Activated CD8-positive, alpha-beta T cell treated with anti-CD3 and anti-CD28 coated beads for 36 hours (primary cell): ENCODE measurements at regions not wholly inside any gene's neighbourhood (a gene's known extent, or its start where the extent isn't known, plus 50 kb on each side); places are given as distances from the start of the nearest gene placed in this dataset.
"Not testable (repeated sequence)": the region's sequence is repeated elsewhere in the genome, so short reads cannot be mapped to it uniquely, and the experiment has no call there.

Experiments
- ATAC-seq: fragments of 200-7000 bp; cut with Tn5 transposase; one replicate; pipeline ENCODE4 v1.10.0; 2021; ENCODE audit warnings: mild to moderate bottlenecking, moderate library complexity
- CTCF ChIA-PET: fragments of 350-600 bp; sonication (Branson Sonifier 250); formaldehyde crosslinking; loops from one replicate; lab custom pipeline; 2021; ENCODE audit warnings: antibody characterized with exemption; lab: Charles Lee
- POLR2A ChIA-PET: fragments of 350-600 bp; sonication (Branson Sonifier 250); formaldehyde crosslinking; loops from one replicate; lab custom pipeline; 2021; ENCODE audit warnings: antibody characterized with exemption; lab: Charles Lee
- DNase-seq: peaks from one replicate; pipeline ENCODE4 v3.0.0-alpha.2; 2020
- H3K27ac Mint-ChIP-seq: one replicate; pipeline ENCODE4 v1.8.0; 2021; ENCODE audit warnings: mild to moderate bottlenecking, mixed read lengths
- H3K27me3 Mint-ChIP-seq: one replicate; pipeline ENCODE4 v1.8.0; 2021; ENCODE audit warnings: mixed read lengths
- H3K36me3 Mint-ChIP-seq: one replicate; pipeline ENCODE4 v1.8.0; 2021; ENCODE audit warnings: low read depth, mixed read lengths
- H3K4me1 Mint-ChIP-seq: one replicate; pipeline ENCODE4 v1.8.0; 2021; ENCODE audit warnings: low read depth, mixed read lengths
- H3K4me3 Mint-ChIP-seq: one replicate; pipeline ENCODE4 v1.8.0; 2021; ENCODE audit warnings: mild to moderate bottlenecking, moderate library complexity, mixed read lengths
- H3K9me3 Mint-ChIP-seq: one replicate; pipeline ENCODE4 v1.8.0; 2021; ENCODE audit warnings: mixed read lengths
- intact Hi-C: fragments of 100-400 bp; cut with micrococcal nuclease; formaldehyde crosslinking; loops from one replicate; pipeline ENCODE4 v1.10.0; 2022
- TF ChIP-seq, protein P1 (sequence below): fragments of 200-600 bp; IDR thresholded peaks from one replicate; pipeline ENCODE4 v1.8.0; 2022; ENCODE audit warnings: antibody characterized with exemption, mild to moderate bottlenecking

DNA sequence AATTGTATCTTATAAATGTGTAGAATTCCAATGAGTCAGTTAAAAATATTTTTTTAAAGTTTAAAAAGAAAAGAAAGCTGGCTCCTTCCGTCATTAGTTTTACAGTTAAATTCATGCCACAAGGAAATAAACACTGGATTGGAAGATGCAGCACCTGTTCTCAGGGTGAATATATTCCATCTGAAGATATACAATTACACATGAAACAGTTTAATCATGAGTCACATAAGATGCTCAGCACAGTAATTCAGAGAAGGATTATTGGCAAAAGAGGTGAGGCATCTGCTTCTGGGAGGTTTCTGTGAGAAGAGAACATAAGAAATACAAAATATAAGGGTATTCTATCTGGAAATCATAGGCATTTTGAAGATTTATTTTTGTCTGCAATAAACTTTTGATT lies 376.5 kb upstream of the SORCS1 start:
- ATAC-seq = no peak
- H3K4me1 Mint-ChIP-seq = no peaks in the 10 kb centered on the region

DNA sequence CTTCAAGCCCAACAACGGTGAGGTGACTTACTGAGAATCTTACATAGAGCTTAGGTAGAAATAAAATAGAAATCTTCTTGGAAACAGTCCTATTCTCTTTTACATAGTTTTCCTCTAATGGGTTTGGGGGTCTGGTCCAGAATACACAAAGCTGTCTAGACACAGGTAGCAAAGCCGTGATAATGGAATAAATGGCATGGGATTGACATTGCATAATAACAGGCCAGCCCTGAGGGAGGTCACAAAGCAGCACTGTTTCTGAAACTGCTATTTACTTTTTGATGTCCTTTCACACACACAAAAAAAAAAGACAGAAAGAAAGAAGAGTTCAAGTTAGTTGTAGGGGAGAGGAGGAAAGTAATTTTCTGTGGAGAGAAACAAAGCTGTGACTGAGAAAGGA lies 364.8 kb upstream of the SORCS1 start:
- DNase-seq (no peak), ATAC-seq (no peak)
- H3K27me3 Mint-ChIP-seq = no peaks in the 10 kb centered on the region
- H3K4me3 Mint-ChIP-seq = no peak overlapping the region
- intact Hi-C loops = no loop called here
- ChIA-PET POLR2A (no interaction called here), CTCF (no interaction called here)
- no peaks in the 10 kb centered on the region for H3K4me1 Mint-ChIP-seq
- H3K27ac Mint-ChIP-seq = no peak overlapping the region
- TF ChIP-seq, protein P1, sequence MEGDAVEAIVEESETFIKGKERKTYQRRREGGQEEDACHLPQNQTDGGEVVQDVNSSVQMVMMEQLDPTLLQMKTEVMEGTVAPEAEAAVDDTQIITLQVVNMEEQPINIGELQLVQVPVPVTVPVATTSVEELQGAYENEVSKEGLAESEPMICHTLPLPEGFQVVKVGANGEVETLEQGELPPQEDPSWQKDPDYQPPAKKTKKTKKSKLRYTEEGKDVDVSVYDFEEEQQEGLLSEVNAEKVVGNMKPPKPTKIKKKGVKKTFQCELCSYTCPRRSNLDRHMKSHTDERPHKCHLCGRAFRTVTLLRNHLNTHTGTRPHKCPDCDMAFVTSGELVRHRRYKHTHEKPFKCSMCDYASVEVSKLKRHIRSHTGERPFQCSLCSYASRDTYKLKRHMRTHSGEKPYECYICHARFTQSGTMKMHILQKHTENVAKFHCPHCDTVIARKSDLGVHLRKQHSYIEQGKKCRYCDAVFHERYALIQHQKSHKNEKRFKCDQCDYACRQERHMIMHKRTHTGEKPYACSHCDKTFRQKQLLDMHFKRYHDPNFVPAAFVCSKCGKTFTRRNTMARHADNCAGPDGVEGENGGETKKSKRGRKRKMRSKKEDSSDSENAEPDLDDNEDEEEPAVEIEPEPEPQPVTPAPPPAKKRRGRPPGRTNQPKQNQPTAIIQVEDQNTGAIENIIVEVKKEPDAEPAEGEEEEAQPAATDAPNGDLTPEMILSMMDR = no peak
- H3K9me3 Mint-ChIP-seq = peaks cover 6% of the 10 kb centered on the region
- H3K36me3 Mint-ChIP-seq = no peaks in the 10 kb centered on the region

More for the DNA sequence above, 376.5 kb upstream of the SORCS1 start:
- no peaks in the 10 kb centered on the region for H3K36me3 Mint-ChIP-seq
- POLR2A ChIA-PET = no interaction called here
- no peak for DNase-seq
- TF ChIP-seq, protein P1 = no peak
- no peak overlapping the region for H3K27ac Mint-ChIP-seq
- H3K4me3 Mint-ChIP-seq = no peak overlapping the region
- no peaks in the 10 kb centered on the region for H3K27me3 Mint-ChIP-seq
- peaks cover 6% of the 10 kb centered on the region for H3K9me3 Mint-ChIP-seq
- CTCF ChIA-PET = interaction anchor here (1.0 kb wide), 1 partner anchor 10 kb away, joined by 4 read pairs; no protein-coding TSS in a partner anchor
- intact Hi-C loops = no loop called here

GRCh38 chr10:107520348-107520747 lies 355.8 kb upstream of the SORCS1 start:
- ATAC-seq = no peak
- H3K27me3 Mint-ChIP-seq = no peaks in the 10 kb centered on the region
- peaks cover 2% of the 10 kb centered on the region for H3K9me3 Mint-ChIP-seq
- CTCF ChIA-PET = no interaction called here
- no peaks in the 10 kb centered on the region for H3K4me1 Mint-ChIP-seq
- H3K27ac Mint-ChIP-seq = no peak overlapping the region
- H3K4me3 Mint-ChIP-seq = no peak overlapping the region
- POLR2A ChIA-PET = no interaction called here
- DNase-seq = no peak
- TF ChIP-seq, protein P1 = no peak
- intact Hi-C loops = no loop called here
- no peaks in the 10 kb centered on the region for H3K36me3 Mint-ChIP-seq

DNA sequence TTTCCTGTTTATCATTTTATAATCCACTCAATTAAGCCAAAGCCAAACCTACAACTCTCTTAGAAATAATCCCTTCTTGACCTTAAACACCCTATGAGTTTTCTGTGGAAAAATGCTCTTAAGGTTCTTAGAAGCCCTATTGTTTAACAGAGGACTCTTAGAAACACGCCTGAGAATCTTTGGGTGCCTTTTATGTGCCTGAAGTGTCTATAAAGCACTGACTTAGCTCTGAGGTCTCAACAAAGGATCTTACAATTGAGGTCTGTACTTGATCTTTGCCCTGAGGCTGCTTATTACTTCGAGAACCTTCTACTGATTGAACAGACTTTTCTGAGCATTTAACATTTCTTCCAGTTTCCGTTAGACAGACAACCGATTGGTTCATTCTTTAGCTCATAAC lies 353.3 kb upstream of the SORCS1 start:
- CTCF ChIA-PET = no interaction called here
- peaks cover 3% of the 10 kb centered on the region for H3K9me3 Mint-ChIP-seq

DNA sequence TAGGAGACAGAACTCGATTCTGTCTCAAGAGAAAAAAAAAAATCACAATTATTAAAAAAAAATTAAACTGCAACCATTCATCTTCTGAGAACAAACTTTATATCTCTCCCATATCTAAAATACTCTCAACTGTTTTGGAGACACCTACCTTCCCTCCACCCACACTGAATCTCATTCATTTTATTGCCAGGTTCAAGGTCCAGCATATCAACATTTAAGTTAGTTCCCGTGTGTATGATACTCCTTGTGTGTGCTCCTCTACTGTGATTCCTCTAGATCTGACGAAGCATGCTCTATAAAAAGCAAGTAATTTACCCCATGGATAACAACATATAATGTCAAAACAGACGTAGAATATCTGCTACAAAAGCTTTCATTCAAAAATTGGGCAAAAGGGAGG lies 351.8 kb upstream of the SORCS1 start:
- TF ChIP-seq, protein P1 = no peak
- intact Hi-C loops = no loop called here
- DNase-seq (no peak), ATAC-seq (no peak)
- Mint-ChIP-seq H3K36me3 (no peaks in the 10 kb centered on the region), H3K4me1 (no peaks in the 10 kb centered on the region), H3K4me3 (no peak overlapping the region), H3K27ac (no peak overlapping the region), H3K9me3 (peaks cover 3% of the 10 kb centered on the region), H3K27me3 (no peaks in the 10 kb centered on the region)
- ChIA-PET CTCF (no interaction called here), POLR2A (no interaction called here)

More for the DNA sequence above, 353.3 kb upstream of the SORCS1 start:
- Mint-ChIP-seq H3K36me3 (no peaks in the 10 kb centered on the region), H3K27me3 (no peaks in the 10 kb centered on the region), H3K4me3 (no peak overlapping the region), H3K4me1 (no peaks in the 10 kb centered on the region), H3K27ac (no peak overlapping the region)
- ATAC-seq (no peak), DNase-seq (no peak)
- POLR2A ChIA-PET = no interaction called here
- TF ChIP-seq, protein P1 = no peak
- intact Hi-C loops = no loop called here

- H3K36me3 Mint-ChIP-seq, H3K27me3 Mint-ChIP-seq, DNase-seq, ATAC-seq, H3K4me1 Mint-ChIP-seq, H3K27ac Mint-ChIP-seq, H3K4me3 Mint-ChIP-seq, intact Hi-C loops, POLR2A ChIA-PET, CTCF ChIA-PET: not testable (repeated sequence)
- peaks cover 14% of the 10 kb centered on the region for H3K9me3 Mint-ChIP-seq
Observed at GRCh38 chr10:107504011-107504410, 339.5 kb upstream of the SORCS1 start.
